Mesenchymal stem cell (in vitro differentiated cells and primary cell): ENCODE measurements at regions not wholly inside any gene's neighbourhood (a gene's known extent, or its start where the extent isn't known, plus 50 kb on each side); places are given as distances from the start of the nearest gene placed in this dataset.
"Not testable (repeated sequence)": the region's sequence is repeated elsewhere in the genome, so short reads cannot be mapped to it uniquely, and the experiment has no call there.

ENCODE experiments used
- DNase-seq: peaks from one replicate; pipeline ENCODE4 v3.0.0-alpha.2; 2013
- H2AFZ ChIP-seq: one replicate; pipeline ENCODE4 v1.6.1; 2013; ENCODE audit warnings: low read depth, mild to moderate bottlenecking, control low read depth, inconsistent platforms, low read length, moderate library complexity
- H2AK5ac ChIP-seq: 2 replicates; pipeline ENCODE4 v1.6.1; 2013; ENCODE audit warnings: low read length, moderate library complexity, mild to moderate bottlenecking, inconsistent platforms; ENCODE audit not compliant: severe bottlenecking
- H2BK120ac ChIP-seq: one replicate; pipeline ENCODE4 v1.6.1; 2013; ENCODE audit warnings: low read depth, mild to moderate bottlenecking, inconsistent platforms, low read length, moderate library complexity
- H2BK12ac ChIP-seq, 2 experiments: one replicate each; pipeline ENCODE4 v1.6.1; 2013; ENCODE audit warnings: inconsistent platforms in 2 of 2, low read length in 2 of 2, mild to moderate bottlenecking in 2 of 2, moderate library complexity in 2 of 2, control low read depth in 1 of 2
- H2BK15ac ChIP-seq: one replicate; pipeline ENCODE4 v1.6.1; 2013; ENCODE audit warnings: mild to moderate bottlenecking, low read depth, inconsistent platforms; ENCODE audit not compliant: poor library complexity, severe bottlenecking
- H2BK5ac ChIP-seq: 2 replicates; pipeline ENCODE4 v1.6.1; 2013; ENCODE audit warnings: low read depth, mild to moderate bottlenecking, low read length, control low read depth, inconsistent platforms; ENCODE audit not compliant: poor library complexity, severe bottlenecking
- H3K14ac ChIP-seq, 2 experiments: one replicate each; pipeline ENCODE4 v1.6.1; 2013; ENCODE audit warnings: inconsistent platforms in 2 of 2, low read length in 2 of 2, control low read depth in 1 of 2, mild to moderate bottlenecking in 1 of 2, moderate library complexity in 1 of 2
- H3K18ac ChIP-seq, 2 experiments: one replicate each; pipeline ENCODE4 v1.6.1; 2013; ENCODE audit warnings: inconsistent platforms in 2 of 2, low read length in 2 of 2, control low read depth in 1 of 2, low read depth in 1 of 2, mild to moderate bottlenecking in 1 of 2
- H3K23ac ChIP-seq, 2 experiments: one replicate each; pipeline ENCODE4 v1.6.1; 2013; ENCODE audit warnings: inconsistent platforms in 2 of 2, low read length in 2 of 2, mild to moderate bottlenecking in 2 of 2, moderate library complexity in 2 of 2, control low read depth in 1 of 2
- H3K27ac ChIP-seq: 2 replicates; pipeline ENCODE4 v1.5.1; 2013; ENCODE audit warnings: mild to moderate bottlenecking, moderate library complexity, low read length, control low read depth, inconsistent platforms; ENCODE audit not compliant: poor library complexity, severe bottlenecking
- H3K27me3 ChIP-seq, 2 experiments: 2 replicates each; pipeline versions ENCODE4 v1.6.1 to v1.7.0; 2013; ENCODE audit warnings: low read length in 2 of 2, mild to moderate bottlenecking in 2 of 2, moderate library complexity in 2 of 2, control low read depth in 1 of 2, inconsistent platforms in 1 of 2; ENCODE audit not compliant: control insufficient read depth in 1 of 2, insufficient read depth in 1 of 2
- H3K36me3 ChIP-seq, 2 experiments: 2 replicates each; pipeline versions ENCODE4 v1.6.1 to v1.7.0; 2013; ENCODE audit warnings: low read length in 2 of 2, control low read depth in 1 of 2, inconsistent platforms in 1 of 2, low read depth in 1 of 2, mild to moderate bottlenecking in 1 of 2; ENCODE audit not compliant: insufficient read depth in 2 of 2, control insufficient read depth in 1 of 2
- H3K4ac ChIP-seq, 2 experiments: one replicate each; pipeline ENCODE4 v1.6.1; 2013; ENCODE audit warnings: inconsistent platforms in 2 of 2, low read length in 2 of 2, mild to moderate bottlenecking in 2 of 2, moderate library complexity in 2 of 2, control low read depth in 1 of 2, low read depth in 1 of 2
- H3K4me1 ChIP-seq: 2 replicates; pipeline ENCODE4 v1.6.1; 2013; ENCODE audit warnings: low read depth, low read length, control low read depth; ENCODE audit not compliant: control insufficient read depth, insufficient read depth
- H3K4me2 ChIP-seq: 2 replicates; pipeline ENCODE4 v1.6.1; 2013; ENCODE audit warnings: low read length, mild to moderate bottlenecking, inconsistent platforms; ENCODE audit not compliant: poor library complexity, severe bottlenecking
- H3K4me3 ChIP-seq, 2 experiments: 2 replicates each; pipeline versions ENCODE4 v1.5.1 to v1.7.0; 2013; ENCODE audit warnings: low read length in 2 of 2, mild to moderate bottlenecking in 2 of 2, control low read depth in 1 of 2, low read depth in 1 of 2; ENCODE audit not compliant: insufficient read depth in 1 of 2
- H3K79me1 ChIP-seq: replicated peaks from 2 replicates; pipeline ENCODE4 v1.6.1; 2013; ENCODE audit warnings: mild to moderate bottlenecking, control low read depth, low read length, inconsistent platforms; ENCODE audit not compliant: poor library complexity, severe bottlenecking
- H3K9ac ChIP-seq: 2 replicates; pipeline ENCODE4 v1.7.0; 2013; ENCODE audit warnings: mild to moderate bottlenecking, low read length, moderate library complexity
- H3K9me3 ChIP-seq: 2 replicates; pipeline ENCODE4 v1.7.0; 2013; ENCODE audit warnings: mild to moderate bottlenecking, low read length; ENCODE audit not compliant: control insufficient read depth
- H4K8ac ChIP-seq: one replicate; pipeline ENCODE4 v1.6.1; 2013; ENCODE audit warnings: inconsistent platforms, mild to moderate bottlenecking, low read length, moderate library complexity
- H4K91ac ChIP-seq: one replicate; pipeline ENCODE4 v1.6.1; 2013; ENCODE audit warnings: mild to moderate bottlenecking, low read length, inconsistent platforms
- WGBS: methylation state at CpG from one replicate; pipeline ENCODE4 v1.1.7; 2013; ENCODE audit warnings: mixed read lengths; 5-methylcytosine and 5-hydroxymethylcytosine counted together

- not testable (repeated sequence) for H2BK5ac ChIP-seq, H3K4me3 ChIP-seq, H3K36me3 ChIP-seq, H3K23ac ChIP-seq, H3K79me1 ChIP-seq, H2BK12ac ChIP-seq, H2AK5ac ChIP-seq, H2BK120ac ChIP-seq, H3K4me2 ChIP-seq, H4K91ac ChIP-seq, H3K4ac ChIP-seq, H4K8ac ChIP-seq, H3K9me3 ChIP-seq, H2AFZ ChIP-seq, H3K27ac ChIP-seq, H3K14ac ChIP-seq, H3K18ac ChIP-seq, H2BK15ac ChIP-seq, H3K4me1 ChIP-seq, H3K27me3 ChIP-seq, H3K9ac ChIP-seq
- DNase-seq, result peak; percentile 40
- 77% methylated on average over 7 of the region's 8 CpGs for WGBS
These were observed 126.8 kb upstream of the STK17B start for GRCh38 chr2:196298106-196298723.

DNA sequence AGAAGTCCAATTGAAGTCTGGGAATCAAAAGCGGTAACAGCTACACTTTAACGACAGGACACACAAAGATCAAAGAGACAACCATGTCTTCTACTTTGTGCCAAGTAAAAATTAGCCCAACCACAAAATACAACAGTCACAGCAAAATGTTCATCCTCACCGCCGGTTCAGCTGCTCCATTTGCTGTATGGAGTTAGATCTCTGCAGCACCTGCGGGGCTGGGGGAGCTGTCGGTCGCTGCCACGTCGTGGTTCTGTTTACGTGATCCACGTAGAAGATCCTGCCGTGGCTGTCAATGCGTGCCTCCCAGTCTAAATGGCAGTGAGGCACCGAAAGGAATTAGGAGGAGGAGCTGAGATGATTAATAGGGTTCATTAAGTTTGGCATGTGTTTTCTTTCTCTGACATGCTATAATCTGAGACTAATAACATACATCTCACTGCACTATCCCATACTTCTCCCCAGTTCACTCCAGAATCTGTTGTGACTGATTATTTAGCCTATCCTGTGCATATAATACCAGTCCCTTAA is 136.5 kb upstream of the STK17B start:
- no peak overlapping the region for H2AK5ac ChIP-seq
- no peak overlapping the region for H4K91ac ChIP-seq
- no peak overlapping the region for H3K27ac ChIP-seq
- H3K9me3 ChIP-seq, result no peaks in the 10 kb centered on the region
- H3K79me1 ChIP-seq, result no peaks in the 10 kb centered on the region
- H3K36me3 ChIP-seq, result no peaks in the 10 kb centered on the region
- H3K14ac ChIP-seq, result no peak overlapping the region
- no peak overlapping the region for H2BK5ac ChIP-seq
- no peaks in the 10 kb centered on the region for H3K27me3 ChIP-seq
- no peaks in the 10 kb centered on the region for H3K4me1 ChIP-seq
- H4K8ac ChIP-seq, result no peak overlapping the region
- H3K18ac ChIP-seq, result no peak overlapping the region
- H2BK120ac ChIP-seq, result no peak overlapping the region
- 99% methylated on average over 11 of the region's 14 CpGs for WGBS
- DNase-seq, result no peak
- no peak overlapping the region for H2AFZ ChIP-seq
- H2BK15ac ChIP-seq, result no peak overlapping the region
- no peak overlapping the region for H3K4me2 ChIP-seq
- no peak overlapping the region for H3K4ac ChIP-seq
- no peak overlapping the region for H3K23ac ChIP-seq
- peak overlapping the region in 1 of 2 experiments; percentile 45 for H2BK12ac ChIP-seq
- no peak overlapping the region for H3K9ac ChIP-seq
- H3K4me3 ChIP-seq, result no peak overlapping the region

GRCh38 chr2:196309691-196310090 is 138.3 kb upstream of the STK17B start:
- no peak overlapping the region for H4K91ac ChIP-seq
- H3K36me3 ChIP-seq, result no peaks in the 10 kb centered on the region
- no peak overlapping the region for H3K23ac ChIP-seq
- DNase-seq, result no peak
- H3K4ac ChIP-seq, result no peak overlapping the region
- H2BK15ac ChIP-seq, result no peak overlapping the region
- no peak overlapping the region for H3K9ac ChIP-seq
- H4K8ac ChIP-seq, result no peak overlapping the region
- H3K27me3 ChIP-seq, result no peaks in the 10 kb centered on the region
- H3K18ac ChIP-seq, result no peak overlapping the region
- H3K9me3 ChIP-seq, result no peaks in the 10 kb centered on the region
- peaks cover 4% of the 10 kb centered on the region for H3K4me1 ChIP-seq
- no peaks in the 10 kb centered on the region for H3K79me1 ChIP-seq
- H2BK12ac ChIP-seq, result no peak overlapping the region
- no peak overlapping the region for H2BK120ac ChIP-seq
- H3K4me2 ChIP-seq, result no peak overlapping the region
- no peak overlapping the region for H3K14ac ChIP-seq
- no peak overlapping the region for H2BK5ac ChIP-seq
- H3K4me3 ChIP-seq, result no peak overlapping the region
- no peak overlapping the region for H3K27ac ChIP-seq
- H2AFZ ChIP-seq, result no peak overlapping the region
- no peak overlapping the region for H2AK5ac ChIP-seq

DNA sequence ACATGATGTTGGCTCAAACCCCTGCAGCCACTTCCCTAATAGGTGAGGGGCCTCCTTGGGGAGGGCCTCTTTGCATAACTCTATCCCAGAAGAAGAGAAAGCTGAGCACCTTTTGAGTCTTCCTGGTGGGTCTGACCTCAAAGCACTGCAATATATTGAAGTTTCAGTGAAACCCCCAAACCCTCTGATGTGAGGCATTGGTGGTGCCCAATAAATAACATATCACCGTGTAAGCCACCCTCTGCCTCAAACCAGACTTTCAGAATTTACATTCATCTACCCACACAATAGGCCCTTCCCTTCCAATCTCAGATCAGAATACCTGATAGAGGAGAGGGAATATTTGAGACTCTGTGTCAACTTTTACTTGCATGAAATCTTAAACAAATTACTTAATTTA is 142.8 kb upstream of the STK17B start:
- Histone ChIP-seq H2BK120ac (no peak overlapping the region), H3K14ac (no peak overlapping the region), H2AK5ac (peak overlapping the region; percentile 78), H3K9ac (no peak overlapping the region), H2BK12ac (no peak overlapping the region), H3K23ac (no peak overlapping the region), H3K27ac (peak overlapping the region; percentile 6), H2BK15ac (no peak overlapping the region), H3K4me1 (peaks cover 10% of the 10 kb centered on the region), H2BK5ac (no peak overlapping the region), H3K79me1 (no peaks in the 10 kb centered on the region), H3K4me2 (no peak overlapping the region), H3K9me3 (no peaks in the 10 kb centered on the region), H2AFZ (no peak overlapping the region), H3K27me3 (no peaks in the 10 kb centered on the region), H4K91ac (no peak overlapping the region), H3K4me3 (no peak overlapping the region), H3K36me3 (peaks cover 0 to 9% of the 10 kb centered on the region in 2 experiments), H4K8ac (no peak overlapping the region), H3K18ac (no peak overlapping the region), H3K4ac (no peak overlapping the region)
- WGBS, result 67% methylated on average over 1 of the region's 1 CpG
- DNase-seq, result no peak
